Dedifferentiated amniotic fluid mesenchymal stem cell (primary cell): ENCODE measurements at regions not wholly inside any gene's neighbourhood (a gene's known extent, or its start where the extent isn't known, plus 50 kb on each side); places are given as distances from the start of the nearest gene placed in this dataset.
A peak's percentile ranks its signal among the peaks of the same experiment; 100 is the strongest.

Source experiments
- DNase-seq: peaks from one replicate; pipeline ENCODE4 v3.0.0-alpha.2; 2016; ENCODE audit errors: extremely low spot score

DNA sequence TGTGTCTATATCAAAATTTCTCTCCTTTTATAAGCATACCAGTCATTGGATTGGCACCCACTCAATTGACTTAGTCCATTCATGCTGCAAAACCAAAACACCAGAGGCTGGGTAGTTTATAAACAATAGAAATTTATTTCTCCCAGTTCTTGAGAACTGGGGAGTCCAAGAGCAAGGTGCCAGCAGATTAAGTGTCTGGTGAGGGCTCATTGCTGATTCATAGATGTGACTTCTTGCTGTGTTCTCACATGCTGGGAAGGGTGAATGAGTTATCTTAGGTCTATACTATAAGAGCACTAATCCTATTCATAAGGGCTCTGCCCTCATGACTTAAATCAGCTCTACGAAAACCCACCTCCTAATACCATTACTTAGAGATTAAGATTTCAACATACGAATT lies 501.4 kb downstream of the EPM2A start:
- DNase-seq: no peak

DNA sequence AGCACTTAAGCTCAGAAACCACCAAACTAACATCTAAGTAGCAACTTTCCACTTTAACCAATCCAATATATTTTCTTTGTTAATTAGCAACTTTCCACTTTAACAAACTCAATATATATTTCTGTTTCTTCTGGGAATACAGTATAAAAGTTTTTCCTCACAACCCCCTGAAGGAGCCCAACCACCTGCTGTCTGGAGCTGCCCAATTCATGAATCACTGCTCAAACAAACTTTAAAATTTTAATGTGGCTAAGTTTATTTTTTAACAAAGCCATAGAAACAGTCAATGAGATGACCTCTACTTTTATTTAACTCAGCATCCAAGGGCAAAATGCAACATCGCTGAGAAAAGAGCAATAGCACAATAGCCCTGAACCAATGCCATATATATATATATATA lies 500.1 kb downstream of the EPM2A start:
- no peak for DNase-seq

DNA sequence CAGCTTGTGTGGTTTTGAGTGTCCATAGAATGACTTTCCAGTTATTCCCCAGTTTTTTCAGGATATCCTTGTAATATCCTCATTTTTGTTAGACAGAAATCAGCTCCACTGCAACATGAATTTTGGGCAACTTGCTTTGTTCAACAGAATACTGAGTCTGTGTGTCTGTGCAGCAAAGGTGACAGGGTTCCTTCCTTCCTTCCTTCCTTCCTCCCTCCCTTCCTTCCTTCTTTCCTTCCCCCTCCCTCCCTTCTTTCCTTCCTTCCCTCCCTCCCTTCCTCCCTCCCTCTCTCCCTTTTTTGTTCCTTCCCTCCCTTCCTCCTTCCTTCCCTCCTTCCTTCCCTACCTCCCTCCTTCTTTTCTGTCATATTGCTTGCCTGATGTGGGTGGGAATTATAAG lies 496.5 kb downstream of the EPM2A start:
- DNase-seq: no peak

DNA sequence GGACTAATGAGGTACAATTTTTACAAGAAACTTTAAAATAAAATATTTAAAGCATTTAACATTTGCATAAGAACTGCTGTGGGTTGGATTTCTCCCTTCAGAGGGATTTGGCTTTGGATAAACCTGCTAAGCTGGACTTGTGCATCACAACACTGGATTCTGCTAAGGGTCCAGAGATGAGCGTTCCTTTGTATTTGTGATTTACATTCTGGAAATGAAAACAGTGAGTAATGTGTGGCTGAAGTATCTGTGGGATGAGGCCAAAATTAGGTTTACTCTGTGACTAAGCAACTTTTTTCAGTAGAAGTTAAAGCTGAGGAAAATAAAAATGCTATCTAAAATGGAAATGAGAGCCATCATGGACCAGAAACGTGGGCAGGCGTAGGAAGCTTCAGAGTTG lies 494.3 kb downstream of the EPM2A start:
- DNase-seq: peak; percentile 54

DNA sequence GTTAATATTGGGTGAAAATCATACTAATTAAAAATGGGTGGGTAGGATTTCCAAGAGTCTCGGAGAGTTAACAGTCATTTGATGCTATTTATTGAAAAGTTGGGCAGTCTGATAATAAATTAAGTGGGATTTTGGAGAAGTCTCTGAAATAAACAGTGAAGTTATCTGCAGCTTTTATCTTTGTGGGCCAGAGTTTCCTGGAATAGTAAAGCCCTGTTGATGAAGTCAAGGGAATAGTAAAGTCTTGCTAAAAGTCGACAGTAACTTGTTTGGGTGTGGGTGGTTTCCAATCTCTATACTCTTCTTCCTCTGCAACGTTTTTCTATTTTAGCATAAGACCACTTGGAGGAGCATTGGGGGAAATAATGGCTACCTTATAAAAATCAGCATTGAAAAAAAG lies 493.6 kb downstream of the EPM2A start:
- no peak for DNase-seq

DNA sequence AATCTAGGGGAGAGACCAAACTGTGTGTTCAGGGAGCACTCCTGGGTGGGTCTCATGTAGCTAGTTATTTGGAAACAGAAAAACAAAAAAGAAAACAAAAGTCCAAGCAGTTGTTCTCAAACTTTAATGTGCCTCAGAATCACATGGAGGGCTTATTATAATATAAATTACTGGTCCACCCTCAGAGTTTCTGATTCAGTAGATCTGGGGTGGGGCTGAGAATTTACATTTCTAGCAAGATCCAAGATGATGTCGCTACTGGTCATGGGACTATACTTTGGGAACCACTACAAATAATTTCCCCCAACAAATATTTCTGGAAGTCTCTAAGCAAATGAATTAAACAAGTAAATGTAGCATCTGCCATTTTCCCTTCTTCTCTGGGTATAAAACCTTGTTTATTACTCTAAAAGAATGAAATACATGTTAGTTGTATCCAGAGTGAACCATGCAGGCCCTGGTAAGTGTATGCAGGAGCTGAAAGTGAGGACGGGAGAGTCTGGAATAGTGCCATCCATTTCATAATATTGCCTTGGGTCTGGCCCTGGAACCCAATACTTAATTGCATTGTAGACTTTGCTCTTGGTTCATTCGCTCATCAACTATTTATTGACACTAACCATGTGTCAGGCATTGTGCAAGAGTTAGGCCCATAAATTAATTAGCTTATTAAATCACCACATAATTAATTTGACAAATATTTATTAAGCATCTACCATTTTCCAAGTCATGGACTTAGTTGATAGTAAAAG lies 490.8 kb downstream of the EPM2A start:
- no peak for DNase-seq

DNA sequence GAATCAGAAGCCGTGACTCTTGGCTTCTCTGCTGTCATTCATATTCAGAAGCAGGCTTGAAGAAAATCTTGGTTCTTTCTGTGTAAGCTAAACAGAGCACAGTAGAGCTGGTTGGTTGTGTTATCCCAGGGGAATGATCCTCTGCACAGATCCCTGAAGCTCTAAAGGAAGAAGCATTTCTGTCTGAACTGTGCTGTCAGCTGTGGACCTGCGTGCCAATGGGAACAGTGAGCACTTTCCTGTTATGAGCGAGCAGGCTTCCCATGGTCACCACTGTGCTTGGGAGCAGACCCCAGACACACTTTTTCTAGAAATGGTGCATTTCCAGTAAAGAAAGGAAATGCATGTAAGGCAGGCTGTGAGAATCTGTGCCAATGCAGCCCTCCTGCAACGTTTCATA lies 490.2 kb downstream of the EPM2A start:
- no peak for DNase-seq

DNA sequence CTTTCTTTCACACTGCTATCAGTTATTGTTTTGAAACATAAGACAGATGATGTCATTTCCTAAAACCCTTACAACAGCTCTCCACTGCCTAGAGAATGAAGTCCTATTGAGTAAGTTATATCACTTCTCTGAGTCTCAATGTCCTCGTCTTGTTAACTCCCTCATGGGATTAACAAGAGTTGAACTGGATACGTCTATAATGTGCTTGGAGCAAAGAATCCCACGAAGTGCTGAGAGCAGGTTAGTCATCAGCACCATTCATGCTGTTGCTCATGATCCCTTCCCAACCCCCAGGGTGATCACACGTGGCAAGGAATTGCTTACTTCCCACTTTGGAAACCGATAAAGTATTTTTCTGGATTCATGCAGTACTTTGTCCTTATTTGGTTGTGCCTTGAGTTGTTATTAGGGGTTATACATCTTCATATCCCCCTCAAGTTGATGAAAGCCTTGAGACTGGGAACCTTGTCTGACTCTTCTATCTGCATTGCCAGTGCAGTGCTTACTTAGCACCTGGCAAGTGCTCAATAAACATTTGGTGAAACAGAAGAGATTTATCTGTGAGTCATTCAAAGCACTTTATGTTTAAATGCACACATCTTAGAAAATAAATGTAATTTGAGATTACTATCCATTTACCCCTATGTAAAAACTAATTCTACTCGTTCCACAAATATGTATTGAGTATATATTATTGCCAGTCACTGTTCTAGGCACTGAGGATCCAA lies 487.5 kb downstream of the EPM2A start:
- DNase-seq: no peak

DNA sequence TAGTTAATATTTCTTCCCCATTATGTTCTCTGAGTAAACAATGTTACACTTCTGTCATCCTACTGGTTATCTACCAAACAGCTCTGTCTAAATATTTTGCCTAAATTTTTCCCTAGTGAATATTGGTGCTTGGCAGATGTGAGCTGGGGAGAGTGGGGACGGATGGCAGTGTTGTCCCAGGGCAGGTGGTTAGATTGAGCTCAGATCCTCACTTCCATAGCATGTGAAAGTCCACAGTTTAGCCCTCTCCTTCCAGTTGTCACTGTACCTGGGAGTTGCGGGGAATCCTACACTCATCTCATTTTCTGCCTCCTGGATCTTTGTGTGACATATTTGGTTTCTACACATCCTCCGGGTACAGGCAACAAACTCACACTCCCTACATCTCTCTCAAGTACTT lies 484.9 kb downstream of the EPM2A start:
- no peak for DNase-seq

DNA sequence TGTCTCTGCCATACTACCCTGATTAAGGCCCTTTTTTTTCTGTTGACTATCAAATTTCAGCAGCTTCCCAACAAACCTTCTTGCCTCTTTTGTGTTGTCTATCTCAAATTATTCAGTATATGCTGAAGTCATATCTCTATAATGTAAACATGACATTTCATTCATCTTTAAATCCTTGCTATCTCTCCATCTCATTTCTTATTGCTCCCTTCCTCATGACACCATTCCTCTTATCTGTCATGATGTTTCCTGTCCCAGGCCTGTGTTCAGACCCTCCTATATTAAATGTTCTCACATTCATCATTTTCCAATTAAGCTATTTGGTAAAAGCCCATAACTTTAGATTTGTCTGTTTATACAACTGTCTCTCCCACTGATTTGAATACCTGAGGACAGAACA lies 482.6 kb downstream of the EPM2A start:
- DNase-seq: no peak

DNA sequence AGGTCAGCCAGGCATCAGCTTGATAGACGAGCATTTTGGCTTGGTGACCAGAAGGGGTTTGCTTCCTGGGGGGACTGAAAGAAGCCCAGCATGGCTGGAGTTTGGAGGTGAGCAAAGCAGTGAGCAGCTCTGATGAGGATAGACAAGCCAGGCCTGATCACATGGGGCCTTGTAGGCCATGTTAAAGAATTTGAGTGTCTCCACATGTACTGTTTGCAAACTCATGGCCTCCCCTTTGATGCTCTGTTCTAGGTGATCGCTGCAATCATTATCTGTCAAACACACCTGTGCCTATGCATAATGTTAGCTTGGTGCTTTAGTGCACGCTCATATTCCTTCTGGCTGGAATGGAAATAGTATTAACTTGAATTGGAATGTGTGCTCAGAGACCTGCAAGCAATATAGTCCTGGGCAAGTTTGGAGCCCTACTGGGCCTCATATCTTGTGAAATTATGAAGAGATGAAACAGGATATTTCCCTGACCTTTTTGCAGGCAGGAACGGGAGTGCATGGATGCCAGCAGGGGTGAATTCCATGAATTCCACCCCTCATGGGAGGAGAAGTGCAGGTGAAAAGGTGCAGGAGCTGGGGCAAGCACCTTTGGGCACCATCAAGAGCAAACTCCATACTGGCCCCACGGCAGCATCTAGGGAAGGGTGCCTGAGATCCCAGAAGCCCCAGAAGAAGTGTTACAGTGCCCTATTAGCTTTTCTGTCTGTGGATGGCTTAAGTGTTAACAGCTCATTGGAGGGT lies 480.5 kb downstream of the EPM2A start:
- no peak for DNase-seq

DNA sequence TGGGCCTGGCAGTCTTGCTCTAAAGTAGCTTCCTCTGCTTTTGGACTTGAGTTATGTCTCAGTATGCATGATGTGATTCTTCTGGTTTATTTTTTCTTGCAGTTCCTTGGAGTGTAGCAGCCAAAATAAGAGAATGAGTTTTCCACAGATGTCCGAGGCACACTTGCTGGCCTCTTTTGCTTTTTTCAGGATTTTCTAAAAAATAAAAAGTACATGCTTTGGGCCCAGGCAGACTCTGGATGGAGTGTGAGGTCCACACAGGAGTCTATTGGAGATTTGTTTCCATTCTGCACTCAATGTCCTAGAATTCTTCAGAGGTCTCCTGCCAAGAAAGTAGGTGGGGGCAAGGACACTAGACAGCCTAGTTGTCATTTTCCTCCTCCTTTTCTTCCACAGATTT lies 477.6 kb downstream of the EPM2A start:
- no peak for DNase-seq

DNA sequence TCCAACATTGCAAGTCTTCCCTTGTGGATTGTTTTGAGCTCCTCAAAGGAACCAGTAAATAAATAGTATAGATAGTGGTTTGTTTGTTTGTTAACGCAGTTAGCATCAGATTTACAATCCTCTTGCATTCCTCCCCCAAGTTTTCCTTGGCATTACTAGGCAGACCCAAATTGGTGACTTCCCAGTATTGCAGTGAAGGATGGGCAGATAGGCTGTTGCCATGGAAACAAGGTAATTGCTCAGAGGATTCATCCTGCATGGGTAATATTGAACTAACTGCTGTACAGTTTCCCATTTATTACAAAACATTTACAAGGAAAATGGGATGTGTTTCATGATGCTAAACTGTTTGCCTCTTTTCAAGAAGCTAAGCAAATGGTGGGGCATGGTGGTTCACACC lies 477.2 kb downstream of the EPM2A start:
- no peak for DNase-seq

DNA sequence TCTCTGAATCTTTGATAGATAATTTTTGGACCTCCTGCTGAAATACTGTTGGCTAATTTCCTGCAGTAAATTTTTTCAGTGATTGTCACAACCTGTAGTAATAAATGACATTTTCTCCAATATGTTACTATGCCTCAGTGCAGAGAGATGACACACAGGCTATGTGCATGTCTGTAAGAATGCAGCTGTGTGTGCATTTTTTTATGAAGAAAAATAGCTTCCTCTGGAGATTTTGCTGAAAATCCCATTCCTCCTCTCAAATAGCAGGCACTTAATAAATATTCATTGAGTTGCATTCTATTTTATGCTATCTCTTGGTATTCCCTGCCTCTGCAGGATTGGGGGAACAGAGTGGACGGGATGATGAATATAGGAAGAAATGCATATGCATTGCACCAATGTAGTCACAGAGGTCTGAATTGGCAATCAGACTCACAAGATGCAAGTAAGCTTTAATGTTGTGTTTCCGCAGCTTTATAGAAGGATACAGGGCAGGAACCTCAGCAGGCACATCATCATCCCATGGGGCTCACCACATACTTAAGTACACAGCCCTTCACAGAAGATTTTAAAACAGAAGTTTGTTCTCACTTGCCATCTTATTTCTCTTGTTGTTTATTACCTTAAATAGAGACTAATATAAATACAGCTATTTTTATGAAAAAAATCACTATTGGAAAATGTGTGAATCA lies 474.7 kb downstream of the EPM2A start:
- DNase-seq: no peak

DNA sequence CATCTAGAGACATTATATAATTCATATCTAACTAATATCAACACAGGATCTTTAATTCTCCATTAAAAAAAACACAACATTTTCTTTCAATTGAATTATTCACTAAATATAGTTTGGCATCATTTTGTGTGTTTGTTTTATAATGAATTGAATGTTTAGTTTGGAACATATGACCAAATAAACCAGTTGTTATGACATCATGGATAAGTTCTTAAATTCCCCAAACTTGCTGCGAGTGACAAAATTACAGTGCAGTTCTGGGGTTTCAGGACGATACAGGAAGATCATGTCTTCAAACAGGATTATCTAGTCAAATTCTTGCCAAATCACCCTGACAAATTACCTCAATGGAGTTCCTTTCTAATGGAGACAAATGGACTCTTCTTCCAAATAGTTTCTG lies 473.6 kb downstream of the EPM2A start:
- no peak for DNase-seq

DNA sequence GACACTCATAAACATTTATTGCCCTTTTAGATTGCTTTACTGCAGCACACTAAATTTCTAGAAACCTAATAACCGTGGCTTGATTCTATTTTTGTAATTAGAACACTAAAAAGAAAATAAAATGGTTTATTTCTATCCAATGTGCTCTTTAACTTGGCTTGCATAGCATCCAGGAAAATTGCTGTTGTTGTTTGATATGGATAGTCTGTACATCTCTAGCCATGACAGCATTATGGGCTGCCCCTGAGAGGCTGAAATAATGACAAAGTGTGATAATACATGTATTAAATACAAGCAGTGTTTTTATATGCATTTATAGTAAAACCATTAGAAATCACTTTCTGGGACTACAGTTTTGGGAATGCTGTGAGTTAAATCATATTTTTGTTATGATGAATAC lies 472.5 kb downstream of the EPM2A start:
- no peak for DNase-seq

DNA sequence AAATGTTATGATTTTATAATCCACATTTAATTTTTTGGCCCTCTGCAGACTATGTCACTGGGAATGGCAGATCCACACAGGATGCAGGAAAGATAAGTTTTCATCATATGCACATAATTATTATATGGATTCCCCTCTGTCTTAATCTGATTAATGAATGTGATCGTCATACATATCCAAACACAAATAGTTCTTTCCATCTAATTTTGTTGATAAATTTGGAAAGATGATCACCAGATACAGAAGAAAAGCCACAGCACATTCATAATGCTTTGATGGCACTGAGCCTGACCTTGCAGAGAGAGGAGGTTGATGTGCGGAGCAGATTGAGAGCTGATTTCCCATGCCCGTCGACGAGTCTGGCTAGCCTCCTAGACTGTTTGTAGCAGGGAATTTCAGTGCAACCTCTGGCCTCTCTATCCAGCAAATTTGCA lies 471.5 kb downstream of the EPM2A start:
- DNase-seq: no peak

DNA sequence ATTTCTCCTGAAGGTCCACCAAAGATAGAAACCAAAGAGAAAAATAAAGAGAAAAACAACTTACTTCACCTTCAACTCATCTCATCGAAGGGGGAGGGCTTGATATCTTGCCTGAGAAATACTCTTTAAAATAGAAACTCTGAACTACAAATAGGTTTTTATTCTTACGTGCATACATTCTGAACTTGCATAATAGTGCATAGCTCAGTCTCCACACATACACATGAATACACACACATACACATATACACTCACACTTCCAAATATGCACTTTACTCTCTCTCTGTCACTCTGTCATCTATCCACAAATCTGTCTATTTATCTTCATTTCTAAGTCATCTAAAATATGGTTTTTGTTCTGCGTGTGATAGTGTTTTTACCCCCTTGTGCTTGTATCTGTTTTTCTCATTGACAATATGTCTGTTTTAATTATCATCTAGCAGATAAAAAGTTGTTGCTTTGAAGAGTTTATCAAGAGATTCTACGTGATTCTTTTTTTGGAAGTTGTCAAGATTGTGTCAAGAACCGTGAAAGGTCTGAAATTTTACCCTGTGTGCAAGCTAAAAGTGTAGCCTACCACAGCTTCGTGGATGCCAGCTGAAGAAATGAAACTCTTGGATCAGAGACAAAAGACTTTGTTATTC lies 468.8 kb downstream of the EPM2A start:
- no peak for DNase-seq

DNA sequence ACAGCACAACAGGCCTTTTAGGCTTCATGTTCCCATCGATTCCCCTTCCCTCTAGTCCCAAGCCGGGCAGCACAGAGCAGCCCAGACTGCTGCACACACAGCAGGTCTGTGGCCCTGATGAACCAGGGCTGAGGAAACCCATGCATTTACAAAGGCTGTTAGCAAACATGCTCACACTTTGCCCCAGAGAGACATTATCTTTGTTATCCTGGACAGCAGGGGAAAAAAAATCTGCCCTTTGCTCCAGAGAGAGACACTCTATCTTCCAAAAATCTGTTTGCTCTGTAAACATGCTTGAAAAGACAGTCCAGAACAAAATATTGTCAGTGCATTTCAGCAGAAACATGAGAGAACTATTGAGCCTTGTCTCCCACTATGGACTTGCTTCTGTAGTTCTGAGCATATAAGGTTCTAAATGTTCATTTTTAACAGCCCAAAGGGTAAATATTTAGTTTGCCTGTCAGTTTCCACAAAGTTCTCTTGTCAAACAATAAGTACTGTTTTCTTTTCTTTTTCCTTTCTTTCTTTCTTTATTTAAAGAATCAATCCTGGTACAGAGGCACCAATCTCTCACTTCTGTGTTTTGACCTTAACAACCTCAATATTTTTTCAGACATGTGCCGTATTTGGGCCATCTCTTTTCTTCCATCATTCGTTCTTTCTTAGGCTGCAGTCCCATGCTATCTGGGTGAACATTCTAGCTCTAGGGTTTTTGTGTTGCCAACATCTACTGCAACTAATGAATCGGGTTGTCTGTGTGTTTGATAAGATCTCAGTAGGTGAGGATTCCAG lies 468.0 kb downstream of the EPM2A start:
- DNase-seq: no peak

DNA sequence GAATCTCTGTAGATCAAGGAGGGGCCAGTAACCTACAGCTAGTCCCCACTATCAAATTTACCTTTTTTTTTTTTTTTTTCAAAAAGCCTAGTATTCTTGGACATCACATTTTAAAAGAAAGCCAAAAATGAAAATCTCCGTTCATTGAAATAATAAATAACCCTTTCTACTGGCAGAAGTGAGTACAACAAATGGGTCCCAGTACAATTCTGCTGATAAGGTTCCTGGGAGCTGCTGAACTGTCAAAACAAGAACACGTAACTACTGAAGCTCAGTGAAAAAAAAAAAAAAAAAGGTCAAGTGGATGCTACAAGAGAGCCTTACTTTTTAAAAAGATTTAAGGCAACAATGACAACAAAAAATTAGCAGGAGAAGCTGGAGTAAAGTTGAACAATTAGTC lies 464.9 kb downstream of the EPM2A start:
- DNase-seq: no peak

DNA sequence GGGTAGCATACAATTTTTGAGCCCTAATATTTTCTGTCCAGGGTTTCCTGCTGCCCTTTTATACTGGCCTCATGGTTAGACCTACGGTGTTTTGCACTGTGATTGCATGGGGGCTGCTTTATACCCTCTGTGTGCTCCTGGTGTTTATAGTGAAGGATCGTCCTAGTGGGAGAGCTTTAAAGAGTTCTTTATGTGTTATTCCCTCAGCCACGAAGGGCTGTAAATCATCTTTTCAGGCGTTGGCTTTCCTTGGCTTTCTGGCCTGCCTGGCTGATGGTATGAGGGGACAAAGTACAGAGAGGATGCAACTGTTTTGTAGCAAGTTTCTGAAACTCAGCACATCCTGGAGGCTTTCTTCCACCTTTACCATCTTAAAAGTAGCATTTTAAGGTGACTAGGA lies 464.3 kb downstream of the EPM2A start:
- no peak for DNase-seq
